ENCODE measurements at regions not wholly inside any gene's neighbourhood (a gene's known extent, or its start where the extent isn't known, plus 50 kb on each side); places are given as distances from the start of the nearest gene placed in this dataset.

DNA sequence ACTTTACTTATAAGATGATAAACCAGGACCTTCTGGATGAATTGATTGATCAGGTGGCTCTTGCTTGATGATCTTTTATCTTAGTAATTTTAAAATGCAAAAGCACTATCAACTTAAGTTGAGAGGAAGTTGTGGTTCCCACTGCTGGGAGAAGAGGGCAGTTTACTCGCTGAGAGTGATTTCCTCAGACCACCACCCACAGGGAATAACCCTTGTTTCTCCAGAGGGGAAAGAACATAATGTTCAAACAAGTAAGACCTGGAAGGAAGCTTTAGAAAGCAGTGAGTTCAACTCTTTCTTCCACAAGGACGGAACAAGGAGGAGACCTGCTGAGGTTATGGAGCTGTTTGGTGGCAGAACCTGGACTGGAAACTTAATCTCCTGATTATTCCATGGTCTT lies 138.7 kb downstream of the FAM204A start (continued):
- TF ChIP-seq E4F1 (CRISPR knock-in tag; IDR thresholded peaks at IDR 0.05; ENCODE audit: borderline replicate concordance) (no peak), ADNP (tag; IDR thresholded peaks at IDR 0.05) (no peak), AFF4 (CRISPR knock-in tag; IDR thresholded peaks at IDR 0.05) (no peak), TRIM28 (IDR thresholded peaks at IDR 0.05) (no peak), GABPA (tag; conservative IDR thresholded peaks at IDR 0.05; ENCODE audit: low read depth) (no peak), MAFK (IDR thresholded peaks at IDR 0.05; ENCODE audit: low read length) (no peak)
